Breast epithelium (tissue), 3 donors: ENCODE measurements at regions not wholly inside any gene's neighbourhood (a gene's known extent, or its start where the extent isn't known, plus 50 kb on each side); places are given as distances from the start of the nearest gene placed in this dataset.

Experiments used
- CTCF ChIP-seq, 3 donors: fragments of 450-650 bp; IDR thresholded peaks; one replicate each; pipeline ENCODE4 v1.5.1; 2016 to 2017; ENCODE audit warnings: antibody characterized with exemption in 3 of 3, mild to moderate bottlenecking in 3 of 3, moderate library complexity in 3 of 3
- POLR2A ChIP-seq: fragments of 450-650 bp; IDR thresholded peaks from one replicate; pipeline ENCODE4 v1.6.1; 2016; ENCODE audit warnings: antibody characterized with exemption, mild to moderate bottlenecking, moderate library complexity

- no peak for TF ChIP-seq CTCF (IDR thresholded peaks at IDR 0.05)
- TF ChIP-seq POLR2A: no peak
Observed at GRCh38 chr16:50879873-50880695, 138.2 kb downstream of the CYLD start.
